GM18499 (cell line): ENCODE measurements at regions not wholly inside any gene's neighbourhood (a gene's known extent, or its start where the extent isn't known, plus 50 kb on each side); places are given as distances from the start of the nearest gene placed in this dataset.

Experiments used
- ATAC-seq: cut with Tn5 transposase; IDR thresholded peaks from one replicate; pipeline ENCODE4 v1.9.1; 2021; ENCODE audit warnings: moderate number of reproducible peaks; ENCODE audit not compliant: insufficient read depth, unreplicated experiment

- no peak for ATAC-seq
These were observed 243.4 kb upstream of the PPP2R2D start for GRCh38 chr10:131657318-131657984.

- no peak for ATAC-seq
These were observed 242.8 kb upstream of the PPP2R2D start for GRCh38 chr10:131657985-131658330.

- no peak for ATAC-seq
These were observed 242.2 kb upstream of the PPP2R2D start for GRCh38 chr10:131658476-131659110.

- no peak for ATAC-seq
These were observed 240.4 kb upstream of the PPP2R2D start for GRCh38 chr10:131660427-131660826.

- no peak for ATAC-seq
These were observed 238.0 kb upstream of the PPP2R2D start for GRCh38 chr10:131662851-131663250.

GRCh38 chr10:131663351-131663750 is 237.5 kb upstream of the PPP2R2D start:
- ATAC-seq: no peak

GRCh38 chr10:131666091-131666490 is 234.7 kb upstream of the PPP2R2D start:
- no peak for ATAC-seq

GRCh38 chr10:131667047-131667446 is 233.8 kb upstream of the PPP2R2D start:
- ATAC-seq: no peak

- no peak for ATAC-seq
These were observed 233.2 kb upstream of the PPP2R2D start for GRCh38 chr10:131667561-131667960.

GRCh38 chr10:131668903-131669302 is 231.9 kb upstream of the PPP2R2D start:
- no peak for ATAC-seq

- ATAC-seq: no peak
These were observed 231.0 kb upstream of the PPP2R2D start for GRCh38 chr10:131669838-131670237.

- ATAC-seq: no peak
These were observed 230.5 kb upstream of the PPP2R2D start for GRCh38 chr10:131670341-131670740.

GRCh38 chr10:131673396-131673795 is 227.4 kb upstream of the PPP2R2D start:
- no peak for ATAC-seq

GRCh38 chr10:131674130-131674529 is 226.7 kb upstream of the PPP2R2D start:
- no peak for ATAC-seq

- no peak for ATAC-seq
These were observed 225.7 kb upstream of the PPP2R2D start for GRCh38 chr10:131675104-131675503.

- no peak for ATAC-seq
These were observed 224.6 kb upstream of the PPP2R2D start for GRCh38 chr10:131676046-131676799.

- ATAC-seq: no peak
These were observed 223.9 kb upstream of the PPP2R2D start for GRCh38 chr10:131676800-131677421.

GRCh38 chr10:131677671-131678070 is 223.1 kb upstream of the PPP2R2D start:
- ATAC-seq: no peak

GRCh38 chr10:131678171-131678570 is 222.6 kb upstream of the PPP2R2D start:
- ATAC-seq: no peak

GRCh38 chr10:131678613-131679012 is 222.2 kb upstream of the PPP2R2D start:
- ATAC-seq: no peak

GRCh38 chr10:131679926-131680325 is 220.9 kb upstream of the PPP2R2D start:
- ATAC-seq: no peak
